ENCODE measurements at regions not wholly inside any gene's neighbourhood (a gene's known extent, or its start where the extent isn't known, plus 50 kb on each side); places are given as distances from the start of the nearest gene placed in this dataset.

DNA sequence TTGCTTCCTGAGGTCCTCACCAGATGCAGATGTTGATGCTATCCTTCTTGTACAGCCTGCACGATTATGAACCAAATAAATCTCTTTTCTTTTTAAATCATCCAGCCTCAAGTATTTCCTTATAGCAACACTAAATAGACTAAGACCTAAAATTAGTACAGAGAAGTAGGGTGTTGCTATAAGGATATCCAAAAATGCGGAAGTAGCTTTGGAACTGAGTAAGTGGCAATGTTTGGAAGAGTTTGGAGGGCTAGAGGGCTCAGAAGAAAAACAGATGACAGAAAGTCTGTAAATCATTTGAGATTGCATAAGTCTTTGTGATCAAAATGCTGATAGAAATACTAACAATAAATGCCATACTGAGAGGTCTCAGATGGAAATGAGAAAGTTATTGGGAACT is 894.9 kb downstream of the DIPK2A start:
- no peak overlapping the region for H3K27ac ChIP-seq
- TF ChIP-seq POLR2AphosphoS5 (IDR thresholded peaks at IDR 0.05; ENCODE audit: insufficient read depth in 1 of 2, low read depth in 1 of 2): no peak
- TF ChIP-seq CTCF (IDR thresholded peaks at IDR 0.05): no peak
- H3K4me3 ChIP-seq: no peak overlapping the region
- no peaks in the 10 kb centered on the region for H3K36me3 ChIP-seq
- peaks cover 17% of the 10 kb centered on the region for H3K4me1 ChIP-seq
- no peaks in the 10 kb centered on the region for H3K9me3 ChIP-seq
- no peaks in the 10 kb centered on the region for H3K27me3 ChIP-seq
- intact Hi-C loops (cut with DNase I): no loop called here
- DNase-seq (ENCODE audit: extremely low spot score in 2 of 2): no peak

- Histone ChIP-seq H3K27me3 (no peaks in the 10 kb centered on the region), H3K27ac (no peak overlapping the region), H3K36me3 (no peaks in the 10 kb centered on the region), H3K4me1 (peaks cover 17% of the 10 kb centered on the region), H3K4me3 (no peak overlapping the region), H3K9me3 (no peaks in the 10 kb centered on the region)
- intact Hi-C loops (cut with DNase I): no loop called here
- no peak for DNase-seq (ENCODE audit: extremely low spot score in 2 of 2)
- no peak for TF ChIP-seq POLR2A (IDR thresholded peaks at IDR 0.05)
- TF ChIP-seq CTCF (IDR thresholded peaks at IDR 0.05): no peak
- TF ChIP-seq POLR2AphosphoS5 (IDR thresholded peaks at IDR 0.05; ENCODE audit: insufficient read depth in 1 of 2, low read depth in 1 of 2): no peak
Measured at GRCh38 chr3:144868506-144868905, 896.9 kb downstream of the DIPK2A start.

- Histone ChIP-seq H3K27ac (no peak overlapping the region), H3K27me3 (no peaks in the 10 kb centered on the region), H3K4me3 (no peak overlapping the region), H3K9me3 (no peaks in the 10 kb centered on the region), H3K36me3 (no peaks in the 10 kb centered on the region), H3K4me1 (no peaks in the 10 kb centered on the region)
- no peak for DNase-seq (ENCODE audit: extremely low spot score in 2 of 2)
- TF ChIP-seq POLR2AphosphoS5 (IDR thresholded peaks at IDR 0.05; ENCODE audit: insufficient read depth in 1 of 2, low read depth in 1 of 2) (no peak), POLR2A (IDR thresholded peaks at IDR 0.05) (no peak), CTCF (IDR thresholded peaks at IDR 0.05) (no peak)
- intact Hi-C loops (cut with DNase I): no loop called here
Measured at GRCh38 chr3:144873066-144873465, 901.4 kb downstream of the DIPK2A start.

DNA sequence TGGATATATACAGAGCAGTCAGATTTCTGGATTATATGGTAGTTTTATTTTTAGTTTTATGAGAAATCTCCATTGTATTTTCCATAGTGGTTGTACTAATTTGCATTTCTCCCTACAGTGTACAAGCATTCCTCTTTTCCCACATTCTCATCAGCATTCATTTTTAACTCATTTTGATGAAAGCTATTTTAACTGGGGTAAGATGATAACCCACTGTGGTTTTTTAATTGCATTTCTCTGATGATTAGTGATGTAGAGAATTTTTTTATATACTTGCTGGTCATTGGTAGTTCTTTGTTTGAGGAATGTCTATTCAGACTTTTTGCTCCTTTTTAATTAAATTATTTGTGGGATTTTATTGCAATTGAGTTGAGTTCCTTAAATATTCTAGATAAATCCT is 903.6 kb downstream of the DIPK2A start:
- TF ChIP-seq POLR2A (IDR thresholded peaks at IDR 0.05) (no peak), CTCF (IDR thresholded peaks at IDR 0.05) (no peak), POLR2AphosphoS5 (IDR thresholded peaks at IDR 0.05; ENCODE audit: insufficient read depth in 1 of 2, low read depth in 1 of 2) (no peak)
- Histone ChIP-seq H3K9me3 (no peaks in the 10 kb centered on the region), H3K4me3 (no peak overlapping the region), H3K27me3 (no peaks in the 10 kb centered on the region), H3K27ac (no peak overlapping the region), H3K4me1 (no peaks in the 10 kb centered on the region), H3K36me3 (no peaks in the 10 kb centered on the region)
- intact Hi-C loops (cut with DNase I): no loop called here
- DNase-seq (ENCODE audit: extremely low spot score in 2 of 2): no peak

- Histone ChIP-seq H3K9me3 (no peaks in the 10 kb centered on the region), H3K27me3 (no peaks in the 10 kb centered on the region), H3K36me3 (no peaks in the 10 kb centered on the region), H3K27ac (no peak overlapping the region), H3K4me1 (no peaks in the 10 kb centered on the region), H3K4me3 (no peak overlapping the region)
- intact Hi-C loops (cut with DNase I): no loop called here
- TF ChIP-seq POLR2AphosphoS5 (IDR thresholded peaks at IDR 0.05; ENCODE audit: insufficient read depth in 1 of 2, low read depth in 1 of 2) (no peak), CTCF (IDR thresholded peaks at IDR 0.05) (no peak), POLR2A (IDR thresholded peaks at IDR 0.05) (no peak)
- DNase-seq (ENCODE audit: extremely low spot score in 2 of 2): no peak
Measured at GRCh38 chr3:144877356-144877755, 905.7 kb downstream of the DIPK2A start.
